H1 (cell line): ENCODE measurements at regions not wholly inside any gene's neighbourhood (a gene's known extent, or its start where the extent isn't known, plus 50 kb on each side); places are given as distances from the start of the nearest gene placed in this dataset.

Source experiments
- CTCF ChIA-PET: fragments of 300-600 bp; sonication (Branson Sonifier 250); formaldehyde crosslinking; loops from one replicate; lab custom pipeline; 2021; ENCODE audit not compliant: partially characterized antibody; lab: Charles Lee
- POLR2A ChIA-PET: fragments of 300-600 bp; sonication (Branson Sonifier 250); formaldehyde crosslinking; loops from one replicate; lab custom pipeline; 2021; ENCODE audit warnings: inconsistent platforms; ENCODE audit not compliant: partially characterized antibody; lab: Charles Lee
- DNase-seq, 2 experiments: peaks; one replicate each; pipeline versions ENCODE4 v3.0.0 to v3.0.0-alpha.2; 2010 to 2022; ENCODE audit warnings: low spot score in 2 of 2, low read depth in 1 of 2, mixed read lengths in 1 of 2
- FAIRE-seq: peaks from 2 replicates; lab custom pipeline; 2011; peaks lifted over from hg19 to GRCh38; lab: Jason Lieb, UNC
- H2AFZ ChIP-seq: 2 replicates; pipeline ENCODE4 v1.8.1; 2012; ENCODE audit warnings: low read length, inconsistent platforms
- H2AK5ac ChIP-seq: 2 replicates; pipeline ENCODE4 v1.6.1; 2013; ENCODE audit warnings: low read depth, low read length
- H2BK120ac ChIP-seq: replicated peaks from 2 replicates; pipeline ENCODE3; 2013; ENCODE audit warnings: low read depth, low read length, inconsistent platforms
- H2BK12ac ChIP-seq: 2 replicates; pipeline ENCODE4 v1.6.1; 2013; ENCODE audit warnings: low read depth, low read length
- H2BK15ac ChIP-seq: 2 replicates; pipeline ENCODE4 v1.6.1; 2013; ENCODE audit warnings: low read length
- H2BK20ac ChIP-seq: 2 replicates; pipeline ENCODE4 v1.6.1; 2013; ENCODE audit warnings: low read length
- H2BK5ac ChIP-seq: 2 replicates; pipeline ENCODE4 v1.6.1; 2013; ENCODE audit warnings: low read depth, low read length
- H3K14ac ChIP-seq: 2 replicates; pipeline ENCODE4 v1.6.1; 2013; ENCODE audit warnings: inconsistent platforms; ENCODE audit not compliant: insufficient read length
- H3K18ac ChIP-seq: 2 replicates; pipeline ENCODE4 v1.6.1; 2013; ENCODE audit warnings: low read length; ENCODE audit errors: extremely low read depth
- H3K23ac ChIP-seq: 2 replicates; pipeline ENCODE4 v1.6.1; 2013; ENCODE audit warnings: inconsistent platforms; ENCODE audit not compliant: insufficient read length
- H3K23me2 ChIP-seq: 2 replicates; pipeline ENCODE4 v1.6.1; 2013; ENCODE audit warnings: low read depth, low read length
- H3K27ac ChIP-seq: 2 replicates; pipeline ENCODE4 v1.6.1; 2011; ENCODE audit warnings: low read depth, low read length, inconsistent platforms
- H3K27me3 ChIP-seq, 4 experiments: replicated peaks in 1 of 4; 1 replicate in 1 of 4; 2 replicates in 3 of 4; pipeline versions ENCODE4 v1.6.1 to v1.8.1; 2011 to 2013; ENCODE audit warnings: low read length in 3 of 4, mild to moderate bottlenecking in 3 of 4, inconsistent platforms in 2 of 4, mixed read lengths in 2 of 4, moderate library complexity in 1 of 4; ENCODE audit not compliant: control insufficient read depth in 3 of 4, insufficient read depth in 3 of 4; ENCODE audit errors: extremely low read depth in 1 of 4
- H3K36me3 ChIP-seq, 4 experiments: 2 replicates each; pipeline versions ENCODE4 v1.6.1 to v1.8.1; 2011 to 2013; ENCODE audit warnings: mild to moderate bottlenecking in 4 of 4, low read length in 3 of 4, moderate library complexity in 2 of 4, control low read depth in 1 of 4, inconsistent platforms in 1 of 4; ENCODE audit not compliant: insufficient read depth in 4 of 4, control insufficient read depth in 2 of 4
- H3K4ac ChIP-seq: replicated peaks from 2 replicates; pipeline ENCODE3; 2013; ENCODE audit warnings: low read length, low read depth, mixed read lengths, inconsistent platforms; ENCODE audit not compliant: insufficient read length
- H3K4me1 ChIP-seq, 4 experiments: replicated peaks in 1 of 4; 1 replicate in 1 of 4; 2 replicates in 3 of 4; pipeline versions ENCODE4 v1.6.1 to v1.8.1; 2011 to 2013; ENCODE audit warnings: low read length in 3 of 4, inconsistent platforms in 2 of 4, mixed read lengths in 1 of 4; ENCODE audit not compliant: insufficient read depth in 4 of 4, control insufficient read depth in 3 of 4
- H3K4me2 ChIP-seq, 2 experiments: 2 replicates each; pipeline versions ENCODE4 v1.6.1 to v1.8.1; 2011 to 2013; ENCODE audit warnings: low read depth in 2 of 2, low read length in 2 of 2, control low read depth in 1 of 2, inconsistent platforms in 1 of 2, mild to moderate bottlenecking in 1 of 2; ENCODE audit not compliant: insufficient read depth in 1 of 2
- H3K4me3 ChIP-seq, 4 experiments: fragments of 200-600, 300-600 bp in 1 of 4; sonication (generic), shearing (Covaris generic), sonication (Bioruptor Twin) in 1 of 4; 2 replicates each; pipeline versions ENCODE4 v1.5.1 to v1.8.1; 2011 to 2016; ENCODE audit warnings: low read length in 4 of 4, low read depth in 3 of 4, control low read depth in 2 of 4, inconsistent platforms in 2 of 4, mild to moderate bottlenecking in 2 of 4, mixed read lengths in 1 of 4, moderate library complexity in 1 of 4; ENCODE audit not compliant: insufficient read depth in 2 of 4; ENCODE audit errors: extremely low read depth in 1 of 4
- H3K56ac ChIP-seq: replicated peaks from 2 replicates; pipeline ENCODE3; 2013; ENCODE audit warnings: low read depth, mild to moderate bottlenecking, mixed read lengths, low read length, inconsistent platforms; ENCODE audit not compliant: insufficient read length
- H3K79me1 ChIP-seq: 2 replicates; pipeline ENCODE4 v1.6.1; 2013; ENCODE audit warnings: low read depth, low read length, control low read depth
- H3K79me2 ChIP-seq, 2 experiments: 2 replicates each; pipeline versions ENCODE4 v1.6.1 to v1.8.1; 2012 to 2013; ENCODE audit warnings: low read length in 2 of 2, mild to moderate bottlenecking in 2 of 2, inconsistent platforms in 1 of 2; ENCODE audit not compliant: insufficient read depth in 2 of 2, control insufficient read depth in 1 of 2
- H3K9ac ChIP-seq, 4 experiments: replicated peaks in 1 of 4; 1 replicate in 1 of 4; 2 replicates in 3 of 4; pipeline versions ENCODE4 v1.6.1 to v1.8.1; 2011 to 2013; ENCODE audit warnings: low read depth in 3 of 4, low read length in 3 of 4, control low read depth in 2 of 4, mild to moderate bottlenecking in 2 of 4, moderate library complexity in 2 of 4, inconsistent platforms in 1 of 4; ENCODE audit errors: extremely low read depth in 1 of 4
- H3K9me3 ChIP-seq, 2 experiments: 2 replicates each; pipeline versions ENCODE4 v1.6.1 to v1.8.1; 2012 to 2013; ENCODE audit warnings: mild to moderate bottlenecking in 2 of 2, moderate library complexity in 2 of 2, control low read depth in 1 of 2, inconsistent platforms in 1 of 2, low read depth in 1 of 2, low read length in 1 of 2, mixed read lengths in 1 of 2; ENCODE audit not compliant: insufficient read depth in 2 of 2
- H4K20me1 ChIP-seq, 2 experiments: replicated peaks in 1 of 2; 2 replicates each; pipeline versions ENCODE3 to v1.8.1; 2011 to 2013; ENCODE audit warnings: inconsistent platforms in 2 of 2, low read length in 2 of 2, mild to moderate bottlenecking in 1 of 2; ENCODE audit not compliant: insufficient read depth in 2 of 2, control insufficient read depth in 1 of 2
- H4K5ac ChIP-seq: 2 replicates; pipeline ENCODE4 v1.6.1; 2013; ENCODE audit warnings: low read length, low read depth, mixed read lengths, inconsistent platforms; ENCODE audit not compliant: insufficient read length
- H4K8ac ChIP-seq: 2 replicates; pipeline ENCODE4 v1.8.0; 2013; ENCODE audit warnings: mild to moderate bottlenecking, moderate library complexity, low read length, inconsistent platforms; ENCODE audit not compliant: insufficient read depth; ENCODE audit errors: extremely low read depth
- H4K91ac ChIP-seq: replicated peaks from 2 replicates; pipeline ENCODE3; 2013; ENCODE audit warnings: low read length, mixed read lengths, inconsistent platforms; ENCODE audit not compliant: insufficient read length
- ATF2 ChIP-seq: IDR thresholded peaks from 2 replicates; pipeline ENCODE4 v1.6.1; 2012; ENCODE audit warnings: low read length, inconsistent platforms
- CTBP2 ChIP-seq: IDR thresholded peaks from 2 replicates; pipeline ENCODE4 v1.7.0; 2011; ENCODE audit warnings: borderline replicate concordance, mild to moderate bottlenecking, moderate library complexity, mixed read lengths, low read length; ENCODE audit not compliant: insufficient read depth, insufficient read length
- NANOG ChIP-seq: IDR thresholded peaks from 2 replicates; pipeline ENCODE4 v1.6.1; 2011; ENCODE audit warnings: low read length, low read depth, mild to moderate bottlenecking, inconsistent platforms; ENCODE audit not compliant: insufficient read depth, poor library complexity, severe bottlenecking
- RFX5 ChIP-seq: IDR thresholded peaks from 2 replicates; pipeline ENCODE4 v1.6.1; 2011; ENCODE audit warnings: low read depth, low read length, improper control_type of control experiment, borderline replicate concordance
- SRF ChIP-seq: IDR thresholded peaks from 2 replicates; pipeline ENCODE4 v1.6.1; 2011; ENCODE audit warnings: mild to moderate bottlenecking, low read depth, low read length, moderate library complexity
- WGBS, 2 experiments: shearing (Covaris generic) in 1 of 2; methylation state at CpG; one replicate each; pipeline versions ENCODE4 v1.1.6 to v1.1.7; 2013 to 2015; ENCODE audit warnings: low lambda C conversion rate in 2 of 2, mixed read lengths in 2 of 2, inconsistent platforms in 1 of 2, low coverage in 1 of 2, missing lambda C conversion rate in 1 of 2; ENCODE audit not compliant: insufficient replicate concordance in 2 of 2, insufficient coverage in 1 of 2, insufficient read length in 1 of 2; ENCODE audit errors: extremely low coverage in 1 of 2, missing lambda C conversion rate in 1 of 2; 5-methylcytosine and 5-hydroxymethylcytosine counted together

GRCh38 chr1:194103516-194104246, 917.3 kb upstream of the B3GALT2 start:
- Histone ChIP-seq H3K18ac (no peak overlapping the region), H2BK12ac (no peak overlapping the region), H3K27ac (no peak overlapping the region), H3K27me3 (no peaks in the 10 kb centered on the region), H3K56ac (no peak overlapping the region), H2AFZ (no peak overlapping the region), H2BK20ac (no peak overlapping the region), H3K23me2 (no peaks in the 10 kb centered on the region), H3K23ac (no peak overlapping the region), H3K4me2 (no peak overlapping the region), H4K8ac (no peak overlapping the region), H3K9ac (no peak overlapping the region), H3K79me1 (no peaks in the 10 kb centered on the region), H3K4me1 (no peaks in the 10 kb centered on the region), H4K20me1 (no peaks in the 10 kb centered on the region), H3K79me2 (no peaks in the 10 kb centered on the region), H2BK15ac (no peak overlapping the region), H4K91ac (no peak overlapping the region), H2BK5ac (no peak overlapping the region), H4K5ac (no peak overlapping the region), H3K4ac (no peak overlapping the region), H3K36me3 (no peaks in the 10 kb centered on the region), H3K14ac (no peak overlapping the region), H3K4me3 (no peak overlapping the region), H2BK120ac (no peak overlapping the region), H2AK5ac (no peak overlapping the region), H3K9me3 (no peaks in the 10 kb centered on the region)
- ChIA-PET POLR2A (no interaction called here), CTCF (interaction anchor here (0.7 to 4.0 kb wide), 10 partner anchors 9 to 334 kb away, joined by 3 to 16 read pairs (median 4); no protein-coding TSS in a partner anchor)
- DNase-seq = no peak
- WGBS, 2 experiments = 64% methylated on average over 2 of the region's 2 CpGs; no CpG with 5 or more reads in 1 of the 2 experiments
- FAIRE-seq = no peak
- no peak for TF ChIP-seq ATF2
- no peak for TF ChIP-seq SRF
- no peak for TF ChIP-seq CTBP2
- no peak for TF ChIP-seq NANOG
- TF ChIP-seq RFX5 = no peak
